Suprapubic skin (tissue), 4 donors: ENCODE measurements at regions not wholly inside any gene's neighbourhood (a gene's known extent, or its start where the extent isn't known, plus 50 kb on each side); places are given as distances from the start of the nearest gene placed in this dataset.

ENCODE experiments used
- POLR2A ChIP-seq, 2 donors: fragments of 450-650 bp; IDR thresholded peaks; one replicate each; pipeline ENCODE4 v1.6.1; 2017; ENCODE audit warnings: antibody characterized with exemption in 2 of 2, mild to moderate bottlenecking in 2 of 2, moderate library complexity in 2 of 2
- POLR2AphosphoS5 ChIP-seq, 3 donors: sonication (generic); formaldehyde crosslinking; IDR thresholded peaks; one replicate each; pipeline ENCODE4 v1.6.1; 2017; ENCODE audit warnings: antibody characterized with exemption in 3 of 3

DNA sequence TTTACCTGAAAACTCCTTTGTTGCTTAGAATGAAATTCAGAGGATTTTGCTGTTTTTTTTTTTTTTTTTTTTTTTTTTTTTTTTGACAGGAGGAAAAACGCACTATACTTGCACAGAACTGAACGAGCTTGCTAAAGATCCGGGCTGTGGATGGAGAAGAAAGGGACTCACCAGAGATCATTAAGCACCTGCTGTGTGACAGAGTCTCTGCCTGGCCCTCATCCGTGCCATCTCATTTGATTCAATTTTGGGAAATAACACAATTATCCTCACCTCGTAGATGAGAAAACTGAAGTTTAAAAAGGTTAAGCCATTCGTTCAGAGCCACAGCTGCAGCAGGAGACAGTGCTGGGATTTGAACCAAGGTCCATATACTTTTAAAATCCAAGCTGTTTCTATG lies 775.4 kb upstream of the ID2 start:
- TF ChIP-seq POLR2AphosphoS5 (IDR thresholded peaks at IDR 0.05) = no peak
- no peak for TF ChIP-seq POLR2A (IDR thresholded peaks at IDR 0.05)
